ENCODE measurements at regions not wholly inside any gene's neighbourhood (a gene's known extent, or its start where the extent isn't known, plus 50 kb on each side); places are given as distances from the start of the nearest gene placed in this dataset.
"Not testable (repeated sequence)": the region's sequence is repeated elsewhere in the genome, so short reads cannot be mapped to it uniquely, and the experiment has no call there.

- H3K27ac ChIP-seq; H3K9me3 ChIP-seq; H3K27me3 ChIP-seq; H3K4me3 ChIP-seq; intact Hi-C loops (cut with DNase I); H3K36me3 ChIP-seq; H3K4me1 ChIP-seq; ATAC-seq: not testable (repeated sequence)
- peak; percentile 13 to 49 for DNase-seq
- TF ChIP-seq CTCF (IDR thresholded peaks at IDR 0.05), result peak in 6 of 9 donors; percentile 25 to 47 (median 43)
- 21 to 26% methylated on average over 8 of the region's 10 CpGs for WGBS, 2 donors
Observed at GRCh38 chr16:33009468-33009867, 184.6 kb upstream of the TP53TG3C start.

GRCh38 chr16:33027121-33027520, 166.9 kb upstream of the TP53TG3C start:
- WGBS, 2 donors, result 52 to 61% methylated on average over 12 to 13 of the region's 15 CpGs
- H3K36me3 ChIP-seq, H3K27me3 ChIP-seq: not testable (repeated sequence)

GRCh38 chr16:33027941-33028340, 166.1 kb upstream of the TP53TG3C start:
- H3K27ac ChIP-seq; H3K36me3 ChIP-seq; H3K27me3 ChIP-seq; intact Hi-C loops (cut with DNase I); ATAC-seq; H3K4me1 ChIP-seq; DNase-seq; H3K4me3 ChIP-seq; H3K9me3 ChIP-seq: not testable (repeated sequence)
- 40 to 48% methylated on average over 18 to 40 of the region's 49 CpGs for WGBS, 2 donors

More at GRCh38 chr16:33027121-33027520, 166.9 kb upstream of the TP53TG3C start:
- H3K9me3 ChIP-seq; H3K4me3 ChIP-seq; H3K4me1 ChIP-seq; ATAC-seq; H3K27ac ChIP-seq; intact Hi-C loops (cut with DNase I); DNase-seq: not testable (repeated sequence)

GRCh38 chr16:33028707-33029390, 165.2 kb upstream of the TP53TG3C start:
- H3K36me3 ChIP-seq; DNase-seq; H3K9me3 ChIP-seq; H3K27ac ChIP-seq; H3K4me1 ChIP-seq; intact Hi-C loops (cut with DNase I); ATAC-seq; H3K4me3 ChIP-seq; H3K27me3 ChIP-seq: not testable (repeated sequence)
- WGBS, 2 donors, result 38 to 41% methylated on average over 53 to 62 of the region's 69 CpGs

- ATAC-seq; H3K27me3 ChIP-seq; H3K9me3 ChIP-seq; H3K4me3 ChIP-seq; H3K36me3 ChIP-seq; DNase-seq; H3K4me1 ChIP-seq; intact Hi-C loops (cut with DNase I); H3K27ac ChIP-seq: not testable (repeated sequence)
- WGBS, 2 donors, result 28 to 31% methylated on average over 4 of the region's 4 CpGs
Observed at GRCh38 chr16:33048849-33049248, 145.2 kb upstream of the TP53TG3C start.

- H3K27ac ChIP-seq, result no peak overlapping the region
- H3K9me3 ChIP-seq, result peaks cover 0 to 7% (median 0%) of the 10 kb centered on the region in 11 donors
- no peaks in the 10 kb centered on the region for H3K36me3 ChIP-seq
- intact Hi-C loops (cut with DNase I), result no loop called here
- H3K4me1 ChIP-seq, result no peaks in the 10 kb centered on the region
- no peaks in the 10 kb centered on the region for H3K27me3 ChIP-seq
- H3K4me3 ChIP-seq, result no peak overlapping the region
- DNase-seq (no peak), ATAC-seq (no peak)
- no peak for TF ChIP-seq CTCF (IDR thresholded peaks at IDR 0.05)
- WGBS, 2 donors, result 29 to 34% methylated on average over 44 of the region's 44 CpGs
Observed at GRCh38 chr16:33059206-33059605, 134.8 kb upstream of the TP53TG3C start.

- H3K4me1 ChIP-seq; intact Hi-C loops (cut with DNase I); H3K36me3 ChIP-seq; H3K9me3 ChIP-seq; H3K27me3 ChIP-seq; ATAC-seq; H3K27ac ChIP-seq; H3K4me3 ChIP-seq: not testable (repeated sequence)
- peak in 1 of 2 donors; percentile 3 for DNase-seq
- WGBS, 2 donors, result 39 to 43% methylated on average over 19 to 32 of the region's 48 CpGs
Observed at GRCh38 chr16:33059654-33060421, 134.2 kb upstream of the TP53TG3C start.

- H3K36me3 ChIP-seq; intact Hi-C loops (cut with DNase I); H3K27me3 ChIP-seq; ATAC-seq; H3K27ac ChIP-seq; H3K4me3 ChIP-seq; H3K9me3 ChIP-seq; H3K4me1 ChIP-seq; DNase-seq: not testable (repeated sequence)
- WGBS, 2 donors, result 74 to 76% methylated on average over 3 of the region's 3 CpGs
Observed at GRCh38 chr16:33062763-33063162, 131.3 kb upstream of the TP53TG3C start.

GRCh38 chr16:33063365-33064170, 130.5 kb upstream of the TP53TG3C start:
- intact Hi-C loops (cut with DNase I); H3K4me3 ChIP-seq; H3K4me1 ChIP-seq; H3K27ac ChIP-seq; H3K27me3 ChIP-seq; H3K9me3 ChIP-seq; DNase-seq; H3K36me3 ChIP-seq; ATAC-seq: not testable (repeated sequence)
- 71 to 79% methylated on average over 1 of the region's 1 CpG for WGBS, 2 donors

All from heart right ventricle (tissue), 16 donors.